ENCODE measurements at regions not wholly inside any gene's neighbourhood (a gene's known extent, or its start where the extent isn't known, plus 50 kb on each side); places are given as distances from the start of the nearest gene placed in this dataset.

- no peaks in the 10 kb centered on the region for H3K9me3 ChIP-seq (replicated peaks in 1 of 3)
These were observed 250.8 kb downstream of the SLC6A15 start for GRCh38 chr12:84661786-84662185.

GRCh38 chr12:84660139-84660538, 252.5 kb downstream of the SLC6A15 start:
- no peaks in the 10 kb centered on the region for H3K4me1 ChIP-seq (replicated peaks in 1 of 2)
- TF ChIP-seq POLR2A (IDR thresholded peaks at IDR 0.05) (no peak), CTCF (IDR thresholded peaks at IDR 0.05) (no peak)
- intact Hi-C loops (cut with DNase I): no loop called here
- H3K9me3 ChIP-seq (replicated peaks in 1 of 3): no peaks in the 10 kb centered on the region
- H3K4me3 ChIP-seq: no peak overlapping the region
- DNase-seq: no peak
- H3K27ac ChIP-seq: no peak overlapping the region
- no peaks in the 10 kb centered on the region for H3K36me3 ChIP-seq (replicated peaks in 1 of 2)
- 39 to 56% (median 52%) methylated on average over 1 of the region's 1 CpG for WGBS, 4 donors
- H3K27me3 ChIP-seq: no peaks in the 10 kb centered on the region

More at GRCh38 chr12:84661786-84662185, 250.8 kb downstream of the SLC6A15 start:
- intact Hi-C loops (cut with DNase I): no loop called here
- Histone ChIP-seq H3K27ac (no peak overlapping the region), H3K4me3 (no peak overlapping the region), H3K27me3 (no peaks in the 10 kb centered on the region), H3K4me1 (replicated peaks in 1 of 2) (no peaks in the 10 kb centered on the region), H3K36me3 (replicated peaks in 1 of 2) (no peaks in the 10 kb centered on the region)
- DNase-seq: no peak
- TF ChIP-seq POLR2A (IDR thresholded peaks at IDR 0.05) (no peak), CTCF (IDR thresholded peaks at IDR 0.05) (no peak)

- H3K4me3 ChIP-seq: no peak overlapping the region
- no peak for DNase-seq
- H3K36me3 ChIP-seq (replicated peaks in 1 of 2): no peaks in the 10 kb centered on the region
- intact Hi-C loops (cut with DNase I): no loop called here
- no peak for TF ChIP-seq CTCF (IDR thresholded peaks at IDR 0.05)
- TF ChIP-seq POLR2A (IDR thresholded peaks at IDR 0.05): no peak
- H3K27me3 ChIP-seq: no peaks in the 10 kb centered on the region
- no peaks in the 10 kb centered on the region for H3K4me1 ChIP-seq (replicated peaks in 1 of 2)
- no peak overlapping the region for H3K27ac ChIP-seq
- WGBS, 4 donors: 30 to 56% (median 43%) methylated on average over 2 of the region's 2 CpGs
- no peaks in the 10 kb centered on the region for H3K9me3 ChIP-seq (replicated peaks in 1 of 3)
These were observed 253.7 kb downstream of the SLC6A15 start for GRCh38 chr12:84658877-84659276.

GRCh38 chr12:84656705-84657104, 255.9 kb downstream of the SLC6A15 start:
- intact Hi-C loops (cut with DNase I): no loop called here
- H3K4me3 ChIP-seq: no peak overlapping the region
- no peaks in the 10 kb centered on the region for H3K27me3 ChIP-seq
- H3K27ac ChIP-seq: no peak overlapping the region
- WGBS, 4 donors: 23 to 25% (median 23%) methylated on average over 3 of the region's 3 CpGs
- H3K9me3 ChIP-seq (replicated peaks in 1 of 3): no peaks in the 10 kb centered on the region
- no peak for DNase-seq
- H3K4me1 ChIP-seq (replicated peaks in 1 of 2): no peaks in the 10 kb centered on the region
- TF ChIP-seq CTCF (IDR thresholded peaks at IDR 0.05) (no peak), POLR2A (IDR thresholded peaks at IDR 0.05) (no peak)
- H3K36me3 ChIP-seq (replicated peaks in 1 of 2): no peaks in the 10 kb centered on the region

All from adrenal gland (tissue), 9 donors.